CD4-positive, alpha-beta T cell treated with Interferon gamma for 1 hour (primary cell): ENCODE measurements at regions not wholly inside any gene's neighbourhood (a gene's known extent, or its start where the extent isn't known, plus 50 kb on each side); places are given as distances from the start of the nearest gene placed in this dataset.

Experiments used
- DNase-seq: peaks from one replicate; pipeline ENCODE4 v3.0.0-alpha.2; 2020

- no peak for DNase-seq
These were observed 82.1 kb upstream of the STAC start for GRCh38 chr3:36298188-36298587.

GRCh38 chr3:36302158-36302509, 78.2 kb upstream of the STAC start:
- no peak for DNase-seq

GRCh38 chr3:36302626-36303025, 77.7 kb upstream of the STAC start:
- no peak for DNase-seq

GRCh38 chr3:36303286-36303685, 77.0 kb upstream of the STAC start:
- DNase-seq: no peak

- no peak for DNase-seq
These were observed 74.3 kb upstream of the STAC start for GRCh38 chr3:36305929-36306520.

GRCh38 chr3:36309092-36309491, 71.2 kb upstream of the STAC start:
- DNase-seq: no peak

GRCh38 chr3:36312351-36312750, 68.0 kb upstream of the STAC start:
- DNase-seq: no peak

- no peak for DNase-seq
These were observed 62.4 kb upstream of the STAC start for GRCh38 chr3:36317915-36318314.

GRCh38 chr3:36318621-36319200, 61.6 kb upstream of the STAC start:
- no peak for DNase-seq

GRCh38 chr3:36319680-36320079, 60.6 kb upstream of the STAC start:
- DNase-seq: no peak
